Ascending aorta (tissue), 2 donors: ENCODE measurements at regions not wholly inside any gene's neighbourhood (a gene's known extent, or its start where the extent isn't known, plus 50 kb on each side); places are given as distances from the start of the nearest gene placed in this dataset.

Source experiments
- DNase-seq, 2 donors: peaks; one replicate each; pipeline ENCODE4 v3.0.0-alpha.2; 2019; ENCODE audit warnings: low spot score in 2 of 2
- H3K27ac ChIP-seq, 2 donors: fragments of 200-600 bp; sonication (generic); one replicate each; pipeline ENCODE4 v1.5.1; 2016 to 2017; ENCODE audit warnings: mild to moderate bottlenecking in 1 of 2
- H3K27me3 ChIP-seq: fragments of 200-600 bp; sonication (generic); one replicate; pipeline ENCODE4 v1.5.1; 2017
- H3K36me3 ChIP-seq, 2 donors: fragments of 200-600 bp; sonication (generic); one replicate each; pipeline ENCODE4 v1.5.1; 2016
- H3K4me1 ChIP-seq, 2 donors: fragments of 200-600 bp; sonication (generic); one replicate each; pipeline ENCODE4 v1.5.1; 2016 to 2017; ENCODE audit warnings: mild to moderate bottlenecking in 1 of 2
- H3K4me3 ChIP-seq, 2 donors: fragments of 200-600 bp; sonication (generic); one replicate each; pipeline ENCODE4 v1.5.1; 2016 to 2017; ENCODE audit warnings: mild to moderate bottlenecking in 1 of 2
- H3K9me3 ChIP-seq, 2 donors: fragments of 200-600 bp; sonication (generic); one replicate each; pipeline ENCODE4 v1.5.1; 2016
- intact Hi-C: fragments of 100-400 bp; cut with DNase I; formaldehyde crosslinking; loops from one replicate; pipeline ENCODE4 v1.15.1; 2023
- TF ChIP-seq, protein P1 (sequence below), 3 experiments: fragments of 200-600 bp in 2 of 3; fragments of 450-650 bp in 1 of 3; sonication (generic) in 2 of 3; IDR thresholded peaks; one replicate each; pipeline ENCODE4 v1.5.1; 2016 to 2019; ENCODE audit warnings: antibody characterized with exemption in 3 of 3, mild to moderate bottlenecking in 1 of 3, moderate library complexity in 1 of 3

GRCh38 chr5:166957782-166958181 is 1333.7 kb upstream of the WWC1 start:
- Histone ChIP-seq H3K4me3 (no peak overlapping the region), H3K9me3 (no peaks in the 10 kb centered on the region), H3K27me3 (no peaks in the 10 kb centered on the region), H3K36me3 (no peaks in the 10 kb centered on the region), H3K4me1 (no peaks in the 10 kb centered on the region), H3K27ac (no peak overlapping the region)
- intact Hi-C loops, result no loop called here
- no peak for DNase-seq
- TF ChIP-seq, protein P1, sequence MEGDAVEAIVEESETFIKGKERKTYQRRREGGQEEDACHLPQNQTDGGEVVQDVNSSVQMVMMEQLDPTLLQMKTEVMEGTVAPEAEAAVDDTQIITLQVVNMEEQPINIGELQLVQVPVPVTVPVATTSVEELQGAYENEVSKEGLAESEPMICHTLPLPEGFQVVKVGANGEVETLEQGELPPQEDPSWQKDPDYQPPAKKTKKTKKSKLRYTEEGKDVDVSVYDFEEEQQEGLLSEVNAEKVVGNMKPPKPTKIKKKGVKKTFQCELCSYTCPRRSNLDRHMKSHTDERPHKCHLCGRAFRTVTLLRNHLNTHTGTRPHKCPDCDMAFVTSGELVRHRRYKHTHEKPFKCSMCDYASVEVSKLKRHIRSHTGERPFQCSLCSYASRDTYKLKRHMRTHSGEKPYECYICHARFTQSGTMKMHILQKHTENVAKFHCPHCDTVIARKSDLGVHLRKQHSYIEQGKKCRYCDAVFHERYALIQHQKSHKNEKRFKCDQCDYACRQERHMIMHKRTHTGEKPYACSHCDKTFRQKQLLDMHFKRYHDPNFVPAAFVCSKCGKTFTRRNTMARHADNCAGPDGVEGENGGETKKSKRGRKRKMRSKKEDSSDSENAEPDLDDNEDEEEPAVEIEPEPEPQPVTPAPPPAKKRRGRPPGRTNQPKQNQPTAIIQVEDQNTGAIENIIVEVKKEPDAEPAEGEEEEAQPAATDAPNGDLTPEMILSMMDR (IDR thresholded peaks at IDR 0.05), result no peak

DNA sequence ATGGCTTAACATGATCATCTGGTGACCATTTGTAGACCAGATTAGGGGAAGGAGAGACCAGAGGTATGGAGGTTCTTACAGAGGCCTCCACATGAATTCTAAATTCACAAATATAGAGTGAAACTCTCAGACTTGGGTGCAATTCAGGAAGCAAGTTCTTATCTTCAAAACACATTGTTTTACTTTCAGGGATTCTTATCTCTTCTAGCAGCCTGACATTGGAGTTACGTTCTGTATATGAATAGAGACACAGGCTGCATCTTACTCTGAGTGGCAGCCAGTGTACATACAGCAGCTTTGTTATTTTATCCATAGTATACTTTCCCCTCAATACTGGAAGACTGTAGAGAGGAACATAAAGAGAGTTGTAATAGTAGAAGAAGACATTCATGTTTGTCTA is 1331.7 kb upstream of the WWC1 start:
- TF ChIP-seq, protein P1 (IDR thresholded peaks at IDR 0.05), result no peak
- no peak for DNase-seq
- Histone ChIP-seq H3K9me3 (no peaks in the 10 kb centered on the region), H3K4me1 (no peaks in the 10 kb centered on the region), H3K36me3 (no peaks in the 10 kb centered on the region), H3K27ac (no peak overlapping the region), H3K27me3 (no peaks in the 10 kb centered on the region), H3K4me3 (no peak overlapping the region)
- intact Hi-C loops, result no loop called here

GRCh38 chr5:166961028-166961427 is 1330.4 kb upstream of the WWC1 start:
- TF ChIP-seq, protein P1 (IDR thresholded peaks at IDR 0.05), result no peak
- no peaks in the 10 kb centered on the region for H3K27me3 ChIP-seq

GRCh38 chr5:166961913-166962312 is 1329.5 kb upstream of the WWC1 start:
- TF ChIP-seq, protein P1 (IDR thresholded peaks at IDR 0.05), result no peak
- intact Hi-C loops, result no loop called here
- no peak overlapping the region for H3K4me3 ChIP-seq
- H3K36me3 ChIP-seq, result no peaks in the 10 kb centered on the region
- no peaks in the 10 kb centered on the region for H3K27me3 ChIP-seq
- no peak overlapping the region for H3K27ac ChIP-seq
- no peaks in the 10 kb centered on the region for H3K4me1 ChIP-seq
- no peaks in the 10 kb centered on the region for H3K9me3 ChIP-seq
- DNase-seq, result no peak

More at GRCh38 chr5:166961028-166961427, 1330.4 kb upstream of the WWC1 start:
- Histone ChIP-seq H3K4me1 (no peaks in the 10 kb centered on the region), H3K36me3 (no peaks in the 10 kb centered on the region), H3K4me3 (no peak overlapping the region), H3K27ac (no peak overlapping the region), H3K9me3 (no peaks in the 10 kb centered on the region)
- no peak for DNase-seq
- intact Hi-C loops, result no loop called here

- Histone ChIP-seq H3K9me3 (no peaks in the 10 kb centered on the region), H3K36me3 (no peaks in the 10 kb centered on the region), H3K4me3 (no peak overlapping the region), H3K4me1 (no peaks in the 10 kb centered on the region), H3K27me3 (no peaks in the 10 kb centered on the region), H3K27ac (no peak overlapping the region)
- TF ChIP-seq, protein P1 (IDR thresholded peaks at IDR 0.05), result no peak
- intact Hi-C loops, result no loop called here
- DNase-seq, result no peak
Observed at GRCh38 chr5:166962461-166962860, 1329.0 kb upstream of the WWC1 start.

- Histone ChIP-seq H3K27ac (no peak overlapping the region), H3K4me1 (no peaks in the 10 kb centered on the region), H3K4me3 (no peak overlapping the region), H3K36me3 (no peaks in the 10 kb centered on the region), H3K27me3 (no peaks in the 10 kb centered on the region), H3K9me3 (no peaks in the 10 kb centered on the region)
- TF ChIP-seq, protein P1 (IDR thresholded peaks at IDR 0.05), result no peak
- intact Hi-C loops, result no loop called here
- no peak for DNase-seq
Observed at GRCh38 chr5:166963596-166963995, 1327.8 kb upstream of the WWC1 start.
